ENCODE measurements at regions not wholly inside any gene's neighbourhood (a gene's known extent, or its start where the extent isn't known, plus 50 kb on each side); places are given as distances from the start of the nearest gene placed in this dataset.

DNA sequence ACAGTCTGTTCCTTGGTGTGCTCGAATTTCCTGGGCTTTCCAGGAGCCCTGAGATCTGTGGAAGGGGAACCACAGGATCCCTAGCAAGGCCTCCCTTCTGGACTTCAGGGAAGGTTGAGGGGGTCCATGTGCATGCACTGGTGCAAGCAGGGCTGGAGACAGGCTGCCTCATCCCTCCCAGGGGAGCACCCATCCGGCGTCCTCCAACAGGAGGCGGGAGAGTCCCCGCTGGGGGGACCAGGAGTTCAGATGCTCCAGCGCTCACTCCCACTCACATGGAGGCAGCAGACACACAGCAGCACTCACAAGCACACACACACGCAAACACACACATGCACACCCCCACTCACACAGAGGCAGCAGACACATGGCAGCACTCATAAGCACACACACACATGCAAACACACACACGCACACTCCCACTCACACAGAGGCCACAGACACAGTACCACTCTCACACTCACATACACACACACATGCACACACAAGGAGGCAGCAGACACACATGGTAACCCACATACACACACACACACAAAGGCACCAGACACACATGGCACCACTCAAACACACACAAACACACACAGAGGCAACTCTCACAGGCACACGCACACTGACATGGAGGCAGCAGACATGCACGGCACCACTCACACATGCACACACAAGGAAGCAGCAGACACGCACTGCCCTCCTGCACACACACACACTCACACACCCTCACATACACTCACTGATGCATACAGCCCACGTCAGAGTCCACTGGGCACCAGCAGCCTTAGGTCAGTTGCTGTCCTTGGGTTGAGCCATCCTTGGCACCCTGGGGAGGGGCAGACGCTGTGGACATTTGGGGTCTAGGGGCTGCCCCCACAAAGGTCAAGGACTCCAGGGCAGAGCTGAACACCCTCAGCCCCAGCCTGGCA, 247.0 kb upstream of the PPP2R2D start:
- no peak for DNase-seq

DNA sequence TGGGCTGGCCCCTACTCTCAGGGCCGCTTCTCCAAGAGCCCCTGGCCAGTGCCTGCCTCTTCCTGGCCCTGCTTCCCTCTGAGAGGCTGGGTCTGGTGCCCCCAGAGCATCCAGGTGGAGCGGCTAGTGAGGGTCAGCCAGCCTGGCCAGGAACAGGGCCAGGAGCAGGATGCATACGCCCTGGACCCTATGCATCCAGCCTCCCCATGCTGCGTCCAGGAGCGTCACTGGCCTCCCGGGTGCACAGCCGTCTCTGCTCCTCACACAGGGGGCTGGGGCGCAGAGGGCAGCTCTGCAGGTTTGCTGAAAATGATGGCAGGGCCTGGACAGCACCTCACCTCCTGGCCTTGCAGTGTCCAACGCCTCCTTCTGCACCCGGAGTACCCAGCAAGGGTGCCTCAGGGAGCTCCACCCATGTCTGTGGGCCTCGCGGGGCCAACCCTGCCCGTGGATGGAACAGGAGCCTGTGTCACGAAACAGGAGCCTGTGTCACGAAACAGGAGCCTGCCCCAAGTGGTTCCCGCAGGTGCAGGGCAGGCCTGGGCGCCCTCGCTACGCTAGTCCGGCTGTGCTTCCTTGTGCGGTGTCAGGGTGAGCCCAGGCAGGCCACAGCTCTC, 246.2 kb upstream of the PPP2R2D start:
- no peak for DNase-seq

DNA sequence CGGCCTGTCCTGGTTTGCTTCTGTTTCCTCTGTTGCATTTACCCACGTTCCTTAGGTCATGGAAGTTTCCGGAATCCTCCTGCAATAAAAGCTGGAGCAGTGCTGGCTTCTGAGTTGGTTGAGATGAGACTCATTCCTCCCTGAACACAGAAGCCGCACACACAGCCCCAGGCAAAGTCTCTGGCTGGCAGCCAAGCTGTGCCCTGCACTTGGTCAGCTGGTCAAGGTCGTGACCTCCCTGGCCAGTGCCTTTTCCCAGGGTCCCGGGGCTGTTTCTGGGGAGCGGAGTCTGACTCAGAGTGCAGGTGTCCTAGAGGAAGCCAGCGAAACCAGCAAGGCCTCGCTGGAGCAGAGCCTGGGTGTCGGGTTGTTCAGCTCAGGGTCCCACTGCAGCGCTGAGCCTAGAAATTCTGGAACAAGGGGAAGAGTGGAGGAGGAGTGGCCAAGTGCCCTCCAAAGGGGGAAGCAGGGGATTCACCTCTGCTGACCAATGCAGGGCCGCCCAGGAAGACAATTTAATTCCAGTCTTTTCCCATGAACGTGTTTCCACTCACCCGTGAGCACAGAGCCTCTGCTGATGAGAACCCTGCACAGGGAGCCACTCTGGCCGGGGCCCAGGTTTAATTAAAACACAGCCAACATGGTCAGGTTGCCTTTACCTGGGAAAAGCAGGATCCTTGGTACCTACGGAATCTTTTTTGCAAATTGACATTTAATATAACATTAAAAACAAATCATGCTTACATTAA, 245.5 kb upstream of the PPP2R2D start:
- no peak for DNase-seq

DNA sequence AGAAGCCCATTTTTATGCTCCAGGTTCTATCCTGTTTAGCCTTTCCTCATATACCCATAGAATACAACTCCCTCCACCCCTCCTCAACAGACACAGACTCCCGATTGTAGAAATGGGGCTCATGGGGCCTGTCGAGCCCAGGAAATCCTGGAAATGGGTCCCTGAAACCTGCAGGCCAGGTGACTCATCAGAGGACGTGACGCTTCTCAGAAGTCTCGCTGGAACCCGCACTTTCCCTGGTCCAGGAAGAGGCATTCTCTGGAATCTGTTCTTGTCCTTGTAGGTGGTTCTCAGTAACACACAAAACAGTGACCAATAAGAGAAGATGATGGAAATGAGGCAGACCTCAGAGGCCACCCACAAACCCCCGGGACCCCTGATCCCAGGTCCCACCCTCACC, 244.8 kb upstream of the PPP2R2D start:
- no peak for DNase-seq

DNA sequence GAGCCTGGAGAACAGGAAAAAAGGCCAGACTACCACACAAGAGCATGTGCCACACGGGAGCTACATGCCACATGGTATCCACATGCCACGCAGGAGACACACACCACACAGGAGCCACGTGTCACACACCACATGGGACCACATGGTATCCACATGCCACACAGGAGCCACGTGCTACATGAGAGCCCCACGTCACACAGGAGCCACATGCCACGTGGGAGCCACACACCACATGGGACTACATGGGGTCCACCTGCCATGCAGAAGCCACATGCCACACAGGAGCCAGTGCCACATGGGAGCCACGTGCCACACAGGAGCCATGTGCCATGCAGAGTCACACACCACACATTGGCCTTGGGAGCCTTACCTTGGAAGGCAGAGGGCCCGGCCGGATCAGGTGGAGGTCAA, 244.4 kb upstream of the PPP2R2D start:
- DNase-seq, result no peak

DNA sequence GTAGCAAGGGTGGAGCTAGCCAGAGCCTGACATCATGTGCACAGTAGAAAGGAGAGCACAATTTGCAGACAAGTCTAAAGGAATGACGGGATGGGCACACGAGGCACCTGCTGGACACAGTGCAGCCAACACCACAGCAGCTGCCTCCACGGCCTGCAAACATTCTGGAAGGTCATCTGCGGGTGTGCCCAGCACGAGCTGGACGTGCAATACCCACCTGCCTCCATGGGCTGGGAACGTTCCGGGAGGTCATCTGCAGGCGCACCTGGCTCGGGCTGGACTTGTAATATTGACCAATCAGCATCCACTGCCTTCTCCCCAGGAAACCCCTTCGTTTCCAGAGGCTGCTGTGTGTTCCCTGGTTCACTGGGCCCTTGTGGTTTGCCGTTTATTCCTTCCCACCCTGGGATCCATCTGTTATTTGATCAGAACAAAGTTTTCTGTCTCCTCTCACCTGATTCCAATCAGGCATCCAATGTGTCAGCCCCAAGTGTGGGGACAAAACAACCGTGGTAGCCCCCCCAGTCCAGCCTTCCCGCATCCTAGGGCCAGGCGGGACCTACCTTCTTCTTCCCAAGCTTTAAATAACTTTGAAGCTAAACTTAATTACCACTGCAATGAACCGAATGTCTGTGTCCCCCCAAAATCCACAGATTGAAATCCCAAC, 243.4 kb upstream of the PPP2R2D start:
- DNase-seq, result no peak

DNA sequence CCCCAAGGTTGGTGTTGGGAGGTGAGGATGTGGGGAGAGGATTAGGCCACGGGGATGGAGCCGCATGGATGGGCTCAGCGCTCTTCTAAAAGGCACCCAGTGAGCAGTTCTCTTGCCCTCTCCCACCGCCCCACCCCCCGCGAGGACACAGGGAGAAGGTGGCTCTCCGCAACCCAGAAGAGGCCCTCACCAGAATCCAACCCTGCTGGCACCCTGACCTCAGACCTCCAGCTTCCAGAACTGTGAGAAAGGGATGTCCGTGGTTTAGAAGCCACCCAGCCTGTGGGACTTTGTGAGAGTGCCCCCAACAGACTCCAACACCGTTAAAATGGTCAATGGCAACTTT, 242.8 kb upstream of the PPP2R2D start:
- DNase-seq, result no peak

DNA sequence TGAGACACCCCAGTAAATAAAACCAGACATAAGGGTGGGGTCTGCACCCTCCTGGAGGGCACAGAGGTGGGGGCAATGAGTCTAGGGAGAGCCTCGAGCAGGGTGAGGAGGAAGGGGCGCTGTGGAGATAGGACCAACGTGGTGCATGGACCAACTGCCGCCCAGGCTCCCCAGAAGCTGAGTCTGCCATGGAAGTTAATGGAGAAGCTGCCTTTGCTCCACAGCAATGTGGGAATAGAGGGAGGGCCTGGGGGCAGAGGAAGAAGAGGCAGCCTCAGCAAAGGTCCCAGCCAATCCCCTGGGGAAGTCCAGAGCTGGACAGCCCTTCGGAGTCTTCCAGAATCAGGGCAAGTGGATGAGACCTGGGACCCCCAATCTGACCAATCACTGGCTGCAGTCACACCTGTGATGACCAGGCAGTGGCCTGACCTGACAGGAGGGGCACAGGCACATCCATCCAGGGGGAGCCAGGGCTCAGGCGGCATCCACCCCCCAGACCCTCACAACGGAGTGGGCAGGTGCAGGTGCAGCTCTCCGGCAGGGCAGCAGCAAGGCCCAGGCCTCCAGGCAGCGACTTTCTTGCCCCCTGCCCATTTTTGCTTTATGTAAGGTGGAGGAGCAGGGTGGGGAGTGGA, 242.2 kb upstream of the PPP2R2D start:
- DNase-seq, result no peak

DNA sequence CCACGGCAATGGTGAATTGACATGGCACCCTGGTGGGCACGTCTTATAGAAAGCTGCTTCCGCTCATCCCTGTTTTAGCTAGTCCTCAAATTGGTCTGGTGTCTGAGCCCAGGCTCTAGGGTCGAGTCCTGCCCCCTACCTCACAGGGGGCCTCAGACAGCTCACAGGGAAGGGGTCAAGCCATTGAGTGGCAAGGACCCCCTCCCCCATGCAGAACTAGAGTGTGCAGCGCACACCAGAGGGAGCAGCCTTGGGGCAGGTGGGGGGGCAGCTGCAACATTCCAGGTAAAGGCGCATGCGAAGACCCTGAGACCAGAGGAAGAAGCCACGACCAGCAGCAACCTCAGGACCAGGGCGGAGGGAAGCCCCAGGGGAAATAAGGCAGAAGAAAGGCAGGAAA, 240.4 kb upstream of the PPP2R2D start:
- no peak for DNase-seq

DNA sequence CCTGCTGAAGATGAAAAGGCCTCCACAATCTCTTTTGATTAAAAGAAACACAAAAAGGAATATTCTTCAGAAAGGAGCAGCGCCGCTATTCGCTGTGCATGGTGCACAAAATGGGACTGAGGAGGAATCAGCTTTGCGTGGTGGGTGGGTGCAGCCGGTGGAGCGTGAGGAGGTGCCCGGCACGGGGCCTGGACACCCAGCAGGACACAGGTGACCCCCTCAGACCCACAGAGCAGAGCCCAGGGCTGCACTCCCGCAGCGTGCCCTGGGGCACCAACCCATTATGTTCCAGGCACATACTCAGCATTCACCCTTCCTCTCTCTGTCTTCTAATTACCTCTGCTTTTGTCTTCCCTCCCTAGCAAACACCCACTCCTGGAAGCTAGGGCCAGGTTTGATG, 238.0 kb upstream of the PPP2R2D start:
- no peak for DNase-seq

- DNase-seq, result no peak
Measured at GRCh38 chr10:131663351-131663750, 237.5 kb upstream of the PPP2R2D start.

DNA sequence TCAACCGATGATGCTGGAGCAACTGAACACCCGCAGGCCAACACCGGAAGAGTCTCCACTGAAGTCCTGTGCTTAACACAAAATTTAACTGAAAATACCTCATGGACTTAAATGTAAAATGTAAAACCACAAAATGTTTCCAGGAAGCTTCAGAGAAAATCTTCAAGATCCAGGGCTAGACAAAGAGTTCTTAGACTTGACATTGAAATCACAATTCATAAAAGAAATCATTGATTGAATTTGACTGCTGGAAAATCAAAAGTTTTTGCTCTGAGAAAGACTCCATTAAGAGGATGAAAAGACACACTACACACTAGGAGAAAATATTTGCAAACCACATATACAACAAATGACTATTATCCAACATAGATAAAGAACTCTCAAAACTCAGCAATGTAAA, 234.7 kb upstream of the PPP2R2D start:
- DNase-seq, result no peak

GRCh38 chr10:131667047-131667446, 233.8 kb upstream of the PPP2R2D start:
- DNase-seq, result no peak

DNA sequence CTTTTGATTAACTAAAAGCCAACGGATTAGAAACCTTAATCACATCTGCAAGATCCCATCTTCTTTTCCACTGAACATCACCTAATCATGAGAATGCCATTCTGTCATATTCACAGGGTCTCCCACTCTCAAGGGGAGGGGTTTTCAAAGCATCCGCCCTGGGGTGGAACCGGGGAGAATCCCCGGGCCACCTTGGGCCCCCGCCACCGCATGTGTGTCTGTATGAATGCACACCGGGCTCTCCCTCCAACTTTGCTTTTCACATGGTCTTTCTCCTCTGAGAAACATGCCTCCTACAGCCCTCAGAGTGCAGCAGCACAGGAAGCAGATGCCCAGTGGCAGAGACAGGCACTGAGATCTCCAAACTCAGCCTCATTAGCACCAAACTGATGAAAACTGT, 233.2 kb upstream of the PPP2R2D start:
- no peak for DNase-seq

DNA sequence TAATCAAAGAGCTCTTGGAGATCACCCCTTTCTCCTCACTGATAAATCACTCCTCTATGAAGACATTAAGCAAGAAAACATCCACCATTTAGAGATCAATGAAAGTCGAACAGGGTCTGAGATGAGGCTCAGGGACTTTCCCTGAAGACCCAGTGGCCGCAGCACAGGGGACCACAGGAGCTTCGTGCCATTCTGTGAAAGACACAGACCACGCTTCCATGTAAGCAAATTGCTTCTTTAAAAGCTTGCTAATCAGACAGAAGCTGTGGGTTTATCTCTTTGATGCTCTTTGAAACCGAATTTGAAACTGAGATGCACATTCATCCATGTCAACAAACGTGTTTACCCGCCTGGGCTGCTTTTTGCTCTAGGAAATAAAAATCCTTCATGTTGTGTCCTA, 231.9 kb upstream of the PPP2R2D start:
- no peak for DNase-seq

DNA sequence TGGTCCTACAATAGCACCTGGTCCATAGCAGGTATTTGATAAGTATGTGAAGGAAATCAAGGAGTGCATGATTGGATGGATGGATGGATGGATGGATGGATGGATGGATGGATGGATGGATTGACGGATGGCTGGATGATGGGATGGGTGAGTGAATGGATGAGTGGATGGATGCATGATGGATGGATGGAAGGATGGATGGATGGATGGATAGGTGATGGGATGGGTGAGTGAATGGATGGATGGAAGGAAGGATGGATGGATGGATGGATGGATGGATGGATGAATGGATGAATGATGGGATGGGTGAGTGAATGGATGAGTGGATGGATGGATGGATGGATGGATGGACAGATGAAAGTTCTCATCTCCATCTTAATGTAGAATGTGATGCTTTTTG, 231.0 kb upstream of the PPP2R2D start:
- no peak for DNase-seq

GRCh38 chr10:131670341-131670740, 230.5 kb upstream of the PPP2R2D start:
- DNase-seq, result no peak

GRCh38 chr10:131673396-131673795, 227.4 kb upstream of the PPP2R2D start:
- DNase-seq, result no peak

- DNase-seq, result no peak
Measured at GRCh38 chr10:131674130-131674529, 226.7 kb upstream of the PPP2R2D start.

DNA sequence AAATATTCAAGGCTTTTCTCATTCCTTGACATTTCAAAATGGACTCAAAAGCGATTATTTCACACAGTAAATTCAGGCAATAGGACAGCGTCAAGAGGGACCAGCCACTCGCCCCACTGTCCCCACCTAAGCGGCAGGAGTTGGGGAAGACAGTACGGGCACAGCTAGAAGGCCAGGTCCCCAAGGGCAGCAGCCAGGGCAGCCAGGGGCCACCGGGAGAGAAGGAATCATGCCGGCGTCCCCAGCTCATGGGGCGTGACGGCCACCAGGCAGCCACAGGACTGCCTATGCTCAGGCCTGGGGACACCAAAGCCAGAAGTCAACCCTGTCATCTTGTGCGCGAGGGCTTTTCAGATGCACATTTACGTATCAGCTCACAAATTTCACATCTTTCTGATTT, 225.7 kb upstream of the PPP2R2D start:
- no peak for DNase-seq

DNA sequence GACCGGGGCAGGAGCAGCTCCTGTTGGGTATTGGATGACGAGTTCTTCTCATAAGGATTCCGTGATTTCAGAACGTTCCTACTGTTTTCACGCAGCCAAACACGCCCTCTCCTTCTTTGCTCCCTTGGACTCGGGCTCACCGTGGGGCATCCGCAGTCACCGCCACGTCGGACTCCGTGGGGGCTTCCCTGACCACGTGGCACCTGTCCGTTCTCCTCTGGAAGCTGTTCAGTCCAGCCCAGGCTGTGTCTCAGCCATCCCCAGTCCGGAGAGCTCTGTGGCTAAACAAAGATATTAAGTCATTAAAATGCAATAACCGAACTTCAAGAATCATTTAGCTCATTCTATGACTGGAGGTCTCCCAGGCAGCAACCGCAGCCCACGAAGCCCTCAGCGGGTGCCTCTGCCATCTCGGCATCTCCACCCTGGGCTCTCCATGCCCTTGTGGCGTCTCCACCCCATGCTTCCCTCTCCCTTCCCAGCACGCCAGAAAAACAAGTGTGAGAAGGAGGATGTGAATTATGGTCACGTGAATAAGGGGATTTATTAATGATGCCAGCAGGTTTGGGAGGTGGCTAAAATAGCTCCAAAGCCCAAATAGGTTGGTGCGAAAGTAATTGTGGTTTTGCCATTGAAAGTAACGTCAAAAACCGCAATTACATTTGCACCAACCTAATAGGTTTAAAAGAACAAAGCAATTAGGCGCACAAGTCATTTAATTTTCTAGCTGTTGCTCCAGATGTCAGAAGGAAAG, 224.6 kb upstream of the PPP2R2D start:
- no peak for DNase-seq

GRCh38 chr10:131676800-131677421, 223.9 kb upstream of the PPP2R2D start:
- no peak for DNase-seq

Data from NCI-H510A (cell line).